ENCODE measurements at regions not wholly inside any gene's neighbourhood (a gene's known extent, or its start where the extent isn't known, plus 50 kb on each side); places are given as distances from the start of the nearest gene placed in this dataset.

DNA sequence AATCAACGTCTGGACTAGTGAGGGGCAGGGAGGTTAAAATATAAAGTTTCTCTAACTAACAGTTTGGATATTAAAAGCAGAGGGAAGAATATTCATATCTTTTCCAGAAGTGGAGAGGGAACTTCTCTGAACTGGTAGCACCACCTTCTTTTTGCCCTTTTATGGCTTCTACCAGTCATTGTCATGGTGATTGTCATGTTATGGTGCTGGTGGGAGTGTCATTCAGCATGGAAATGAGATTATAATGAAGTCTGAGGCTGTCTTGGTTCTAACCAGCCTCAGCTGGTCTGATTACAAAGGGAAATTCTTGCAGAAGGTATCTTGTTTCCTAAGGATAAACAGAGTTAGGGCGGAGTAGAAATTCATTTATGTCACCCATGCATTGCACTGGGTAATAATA, 523.8 kb downstream of the ZWINT start:
- intact Hi-C loops (cut with micrococcal nuclease; ENCODE audit: unreplicated experiment) (no loop called here), in situ Hi-C loops (cut with MboI) (no loop called here)
- Histone ChIP-seq H3K79me2 (ENCODE audit: control insufficient read depth, insufficient read depth, low read length) (no peaks in the 10 kb centered on the region), H3K9ac (ENCODE audit: control insufficient read depth, insufficient read depth, low read length) (no peak overlapping the region), H3K27me3 (replicated peaks in 1 of 2; ENCODE audit: control insufficient read depth in 2 of 2, insufficient read depth in 2 of 2, low read length in 1 of 2) (no peaks in the 10 kb centered on the region), H3K9me3 (replicated peaks; ENCODE audit: control insufficient read depth, insufficient read depth, low read length) (no peaks in the 10 kb centered on the region), H2AFZ (ENCODE audit: control insufficient read depth, low read depth, low read length) (no peak overlapping the region), H3K4me1 (ENCODE audit: control insufficient read depth, insufficient read depth, low read length) (no peaks in the 10 kb centered on the region), H3K4me3 (no peak overlapping the region), H3K36me3 (ENCODE audit: control insufficient read depth in 2 of 2, insufficient read depth in 2 of 2, low read length in 1 of 2) (no peaks in the 10 kb centered on the region), H4K20me1 (ENCODE audit: control insufficient read depth, insufficient read depth) (no peaks in the 10 kb centered on the region), H3K27ac (ENCODE audit: control insufficient read depth, insufficient read depth) (no peak overlapping the region), H3K4me2 (ENCODE audit: control insufficient read depth, insufficient read depth) (no peak overlapping the region)
- WGBS (ENCODE audit: insufficient coverage, insufficient replicate concordance, low lambda C conversion rate, missing lambda C conversion rate), result 58% methylated on average over 2 of the region's 2 CpGs
- POLR2A ChIA-PET, result no interaction called here
- SMC1A ChIA-PET (ENCODE audit: uncharacterized antibody, unreplicated experiment), result no interaction called here
- ATAC-seq, result no peak
- RAD21 ChIA-PET (ENCODE audit: unreplicated experiment), result no interaction called here
- TF ChIP-seq RB1 (IDR thresholded peaks at IDR 0.05; ENCODE audit: borderline replicate concordance) (no peak), BRCA1 (IDR thresholded peaks at IDR 0.05; ENCODE audit: low read depth, low read length) (no peak), POU2F2 (IDR thresholded peaks at IDR 0.05; ENCODE audit: borderline replicate concordance, low read depth, low read length) (no peak), NR2C1 (IDR thresholded peaks at IDR 0.05) (no peak), SKIL (IDR thresholded peaks at IDR 0.05; ENCODE audit: low read depth, poor library complexity, severe bottlenecking) (no peak), ATF7 (IDR thresholded peaks at IDR 0.05; ENCODE audit: low read depth) (no peak), PKNOX1 (IDR thresholded peaks at IDR 0.05) (no peak), CREB1 (IDR thresholded peaks at IDR 0.05; ENCODE audit: low read depth) (no peak), CBX5 (IDR thresholded peaks at IDR 0.05; ENCODE audit: low read depth) (no peak)
- TF ChIP-seq, protein P1, sequence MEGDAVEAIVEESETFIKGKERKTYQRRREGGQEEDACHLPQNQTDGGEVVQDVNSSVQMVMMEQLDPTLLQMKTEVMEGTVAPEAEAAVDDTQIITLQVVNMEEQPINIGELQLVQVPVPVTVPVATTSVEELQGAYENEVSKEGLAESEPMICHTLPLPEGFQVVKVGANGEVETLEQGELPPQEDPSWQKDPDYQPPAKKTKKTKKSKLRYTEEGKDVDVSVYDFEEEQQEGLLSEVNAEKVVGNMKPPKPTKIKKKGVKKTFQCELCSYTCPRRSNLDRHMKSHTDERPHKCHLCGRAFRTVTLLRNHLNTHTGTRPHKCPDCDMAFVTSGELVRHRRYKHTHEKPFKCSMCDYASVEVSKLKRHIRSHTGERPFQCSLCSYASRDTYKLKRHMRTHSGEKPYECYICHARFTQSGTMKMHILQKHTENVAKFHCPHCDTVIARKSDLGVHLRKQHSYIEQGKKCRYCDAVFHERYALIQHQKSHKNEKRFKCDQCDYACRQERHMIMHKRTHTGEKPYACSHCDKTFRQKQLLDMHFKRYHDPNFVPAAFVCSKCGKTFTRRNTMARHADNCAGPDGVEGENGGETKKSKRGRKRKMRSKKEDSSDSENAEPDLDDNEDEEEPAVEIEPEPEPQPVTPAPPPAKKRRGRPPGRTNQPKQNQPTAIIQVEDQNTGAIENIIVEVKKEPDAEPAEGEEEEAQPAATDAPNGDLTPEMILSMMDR (IDR thresholded peaks at IDR 0.05 in 2 of 3, conservative IDR thresholded peaks at IDR 0.05 in 1 of 3; ENCODE audit: control insufficient read depth in 2 of 3, extremely low read depth in 1 of 3, insufficient read depth in 1 of 3, low read depth in 3 of 3, low read length in 3 of 3), result no peak
- TF ChIP-seq, protein P2, sequence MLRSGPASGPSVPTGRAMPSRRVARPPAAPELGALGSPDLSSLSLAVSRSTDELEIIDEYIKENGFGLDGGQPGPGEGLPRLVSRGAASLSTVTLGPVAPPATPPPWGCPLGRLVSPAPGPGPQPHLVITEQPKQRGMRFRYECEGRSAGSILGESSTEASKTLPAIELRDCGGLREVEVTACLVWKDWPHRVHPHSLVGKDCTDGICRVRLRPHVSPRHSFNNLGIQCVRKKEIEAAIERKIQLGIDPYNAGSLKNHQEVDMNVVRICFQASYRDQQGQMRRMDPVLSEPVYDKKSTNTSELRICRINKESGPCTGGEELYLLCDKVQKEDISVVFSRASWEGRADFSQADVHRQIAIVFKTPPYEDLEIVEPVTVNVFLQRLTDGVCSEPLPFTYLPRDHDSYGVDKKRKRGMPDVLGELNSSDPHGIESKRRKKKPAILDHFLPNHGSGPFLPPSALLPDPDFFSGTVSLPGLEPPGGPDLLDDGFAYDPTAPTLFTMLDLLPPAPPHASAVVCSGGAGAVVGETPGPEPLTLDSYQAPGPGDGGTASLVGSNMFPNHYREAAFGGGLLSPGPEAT (IDR thresholded peaks at IDR 0.05; ENCODE audit: low read depth), result no peak
- FAIRE-seq, result no peak
- DNase-seq (ENCODE audit: low read depth, low spot score), result no peak
- no TSS peak for BruUV-seq (replicated peaks)
- CTCF ChIA-PET, result no interaction called here
